Activated CD8-positive, alpha-beta memory T cell treated with anti-CD3 and anti-CD28 coated beads, Interleukin-2, amount 50 U/mL, for 1 hour (primary cell): ENCODE measurements at regions not wholly inside any gene's neighbourhood (a gene's known extent, or its start where the extent isn't known, plus 50 kb on each side); places are given as distances from the start of the nearest gene placed in this dataset.

Source experiments
- DNase-seq: peaks from one replicate; pipeline ENCODE4 v3.0.0-alpha.2; 2020; ENCODE audit errors: extremely low read depth

- no peak for DNase-seq
These were observed 190.8 kb upstream of the HNRNPA3 start for GRCh38 chr2:177021706-177022343.

GRCh38 chr2:177024765-177025164 lies 187.8 kb upstream of the HNRNPA3 start:
- no peak for DNase-seq

- DNase-seq, result no peak
These were observed 186.3 kb upstream of the HNRNPA3 start for GRCh38 chr2:177026253-177026652.

DNA sequence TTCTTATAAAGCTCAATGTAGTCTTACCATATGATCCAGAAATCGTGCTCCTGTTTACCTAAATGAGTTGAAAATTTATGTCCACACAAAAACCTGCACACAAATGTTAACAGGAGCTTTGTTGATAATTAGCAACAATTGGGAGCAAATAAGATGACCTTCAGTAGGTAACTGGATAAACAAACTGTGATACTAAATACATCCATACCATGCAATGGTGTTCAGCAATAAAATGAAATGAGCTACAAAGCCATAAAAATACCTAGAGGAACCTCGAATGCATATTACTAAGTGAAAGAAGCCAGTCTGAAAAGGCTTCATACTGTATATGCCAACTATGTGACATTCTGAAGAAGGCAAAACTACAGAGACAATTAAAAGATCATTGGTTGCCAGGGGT lies 185.6 kb upstream of the HNRNPA3 start:
- DNase-seq, result no peak

- DNase-seq, result no peak
These were observed 184.3 kb upstream of the HNRNPA3 start for GRCh38 chr2:177028296-177028695.

DNA sequence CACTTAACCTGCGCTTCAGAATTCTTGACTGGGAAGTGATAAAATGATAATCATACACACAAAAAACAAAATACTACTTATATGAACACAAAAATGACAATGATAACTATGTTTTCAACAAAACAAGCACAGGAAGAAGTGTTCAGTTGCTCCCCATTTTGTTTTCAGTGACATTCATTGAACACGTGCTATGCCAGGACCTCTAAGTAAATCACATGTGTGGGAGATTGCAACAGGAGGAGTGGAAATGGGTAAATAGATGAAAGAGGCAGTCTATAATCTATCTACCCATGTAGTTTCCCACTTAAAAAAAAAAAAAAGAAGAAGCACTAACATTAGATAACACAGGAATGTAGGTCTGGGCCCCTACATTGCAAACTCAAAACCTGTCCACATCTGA lies 183.5 kb upstream of the HNRNPA3 start:
- DNase-seq, result no peak

DNA sequence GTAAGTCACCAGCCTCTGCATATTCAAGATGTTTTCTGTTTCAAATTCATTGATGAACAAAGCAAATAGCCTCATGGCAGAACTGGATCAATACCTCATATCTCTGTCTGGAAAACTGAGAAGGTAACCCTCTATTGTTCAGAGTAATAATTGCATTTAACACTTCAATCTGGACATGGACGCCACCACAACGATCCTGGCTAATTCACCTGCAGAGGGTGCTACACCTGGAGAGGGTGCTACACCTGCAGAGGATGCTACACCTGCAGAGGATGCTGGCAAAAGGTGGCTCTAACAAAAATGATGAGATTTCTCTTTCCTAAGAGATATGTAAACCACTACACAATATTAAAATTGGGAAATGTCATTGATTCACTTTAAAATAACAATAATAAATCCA lies 183.1 kb upstream of the HNRNPA3 start:
- DNase-seq, result no peak

GRCh38 chr2:177029901-177030300 lies 182.7 kb upstream of the HNRNPA3 start:
- no peak for DNase-seq

DNA sequence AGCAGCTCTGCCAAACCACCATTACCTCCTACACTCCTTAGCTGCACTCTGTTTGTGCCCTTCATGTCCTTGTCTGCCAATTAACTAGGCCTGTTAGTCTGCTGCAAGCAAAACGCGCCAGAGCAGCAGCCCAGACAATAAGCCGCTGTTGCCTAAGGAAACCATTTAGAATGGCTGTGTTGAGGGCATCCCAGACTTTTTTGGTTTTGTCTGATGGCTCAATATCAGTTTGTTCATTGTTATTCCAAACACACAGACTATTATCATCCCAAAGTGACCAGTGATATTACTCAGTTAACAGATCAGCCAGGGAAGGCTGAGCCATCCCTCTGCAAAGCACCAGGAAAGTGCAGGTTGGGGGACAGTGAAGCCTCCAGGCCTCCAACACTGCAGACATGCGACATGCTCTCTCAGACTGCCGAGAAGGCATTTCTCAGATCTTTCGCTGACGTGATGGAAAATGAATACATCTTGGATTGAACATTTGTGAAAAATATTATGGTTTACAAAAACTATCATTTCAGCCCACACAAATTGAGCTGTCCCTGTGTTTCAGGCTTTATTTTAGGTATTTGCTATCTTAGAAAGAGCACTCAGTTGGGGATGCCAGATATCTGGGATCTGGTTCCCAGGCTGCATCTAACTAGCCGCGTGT lies 182.0 kb upstream of the HNRNPA3 start:
- no peak for DNase-seq

DNA sequence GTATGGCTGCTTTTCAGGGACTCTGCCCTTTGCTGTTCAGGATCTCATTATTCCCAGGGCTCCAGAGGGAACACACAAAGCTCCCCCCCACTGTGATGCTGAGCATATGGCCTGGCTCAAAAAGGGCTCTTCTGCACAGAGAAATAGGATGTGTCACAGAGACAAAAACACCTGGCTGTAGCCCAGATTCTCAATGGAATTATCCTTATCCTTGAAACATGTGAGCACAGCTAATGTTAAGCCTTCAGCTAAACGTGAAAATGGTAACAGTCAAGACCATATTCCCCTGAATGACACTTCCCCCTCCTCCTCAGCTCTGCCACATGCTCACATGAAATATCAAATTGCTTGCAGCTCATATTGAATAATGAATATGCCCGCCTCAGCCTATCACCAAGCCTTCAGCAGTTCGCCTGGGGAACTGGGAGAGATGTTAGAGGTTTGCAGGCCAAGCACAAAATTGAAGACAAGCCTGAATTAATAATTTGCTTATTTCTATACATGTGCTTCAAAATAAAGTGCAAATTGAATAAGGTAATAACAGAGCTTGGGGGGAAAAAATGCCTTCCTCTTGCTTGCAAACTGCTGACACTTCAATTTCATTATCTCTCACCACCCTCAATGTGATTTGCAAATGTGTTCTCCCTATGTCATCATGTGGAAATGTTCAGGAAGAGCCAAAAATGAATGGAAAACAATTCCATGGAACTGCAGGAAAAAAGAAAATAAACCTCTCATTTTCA lies 181.0 kb upstream of the HNRNPA3 start:
- DNase-seq, result no peak

- no peak for DNase-seq
These were observed 175.8 kb upstream of the HNRNPA3 start for GRCh38 chr2:177036747-177037146.

DNA sequence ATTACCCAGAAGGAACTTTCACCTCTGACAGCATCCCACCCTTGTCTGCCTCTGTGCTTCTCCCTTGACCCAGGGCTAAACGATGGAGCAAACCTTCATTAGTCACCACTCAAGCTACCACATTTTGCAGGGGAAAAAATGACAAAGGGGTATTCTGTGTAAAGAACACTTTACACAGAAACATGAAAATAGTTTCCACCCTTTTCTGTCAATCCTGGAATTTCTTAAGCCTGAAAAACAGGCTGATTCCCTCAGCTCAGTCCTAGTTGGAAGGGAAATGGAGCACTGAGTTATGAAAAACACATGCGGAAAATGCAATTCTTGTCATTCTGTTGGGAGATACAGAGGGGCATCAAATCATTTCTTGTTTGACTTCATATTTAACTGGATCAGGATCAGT lies 175.0 kb upstream of the HNRNPA3 start:
- DNase-seq, result no peak

DNA sequence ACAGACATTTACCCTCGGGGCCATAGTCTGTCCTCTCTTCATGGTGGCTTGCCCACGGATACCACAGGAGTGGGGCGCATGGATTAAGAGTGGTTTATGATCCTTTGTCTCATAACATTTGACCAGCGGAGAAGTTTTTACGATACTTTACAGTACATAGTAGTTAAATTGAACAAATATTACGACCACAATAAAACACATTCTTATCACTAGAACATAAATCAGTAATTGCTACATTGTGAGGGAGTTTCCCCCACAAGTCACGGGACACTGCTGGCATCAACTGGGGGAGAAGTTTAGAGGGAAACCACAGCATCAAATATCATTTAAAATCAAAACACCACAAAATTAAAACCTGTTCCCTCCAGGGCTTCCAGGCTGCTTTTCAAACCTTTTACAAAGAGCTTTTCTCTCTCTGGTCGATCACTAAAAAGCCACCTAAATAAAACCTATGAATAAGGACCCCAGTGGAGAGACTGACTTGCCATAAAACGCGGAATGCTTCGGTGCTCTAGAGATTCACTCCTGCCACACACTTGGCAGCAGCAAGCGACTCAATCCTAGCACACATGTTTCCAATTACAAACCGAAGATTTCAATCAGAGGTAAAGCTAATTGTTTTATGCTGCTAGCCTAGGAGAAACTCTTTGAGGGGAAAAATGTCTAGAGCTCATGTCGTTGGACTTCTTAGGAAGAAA lies 173.7 kb upstream of the HNRNPA3 start:
- no peak for DNase-seq

GRCh38 chr2:177042311-177042710 lies 170.3 kb upstream of the HNRNPA3 start:
- no peak for DNase-seq

- DNase-seq, result no peak
These were observed 167.9 kb upstream of the HNRNPA3 start for GRCh38 chr2:177044671-177045070.

DNA sequence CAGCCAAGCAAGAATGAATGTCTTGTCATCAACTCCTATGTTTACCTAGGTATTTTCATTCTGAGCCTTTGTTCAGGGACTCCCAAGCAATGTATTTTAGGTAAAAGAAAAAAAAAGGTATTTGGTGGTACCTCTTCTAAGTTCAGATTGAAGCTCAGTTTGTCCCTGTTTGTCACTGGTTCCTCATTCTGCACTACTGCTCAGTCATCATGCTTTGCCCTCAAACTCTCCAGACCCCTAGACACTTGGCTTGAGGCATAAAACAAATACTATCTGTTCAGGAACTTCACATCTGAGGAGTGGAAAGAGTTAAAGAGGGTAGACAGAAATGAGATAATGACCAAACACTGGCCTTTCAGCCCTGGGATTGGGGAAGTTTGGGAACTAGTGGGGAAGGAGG lies 163.6 kb upstream of the HNRNPA3 start:
- DNase-seq, result no peak

- no peak for DNase-seq
These were observed 161.3 kb upstream of the HNRNPA3 start for GRCh38 chr2:177051278-177051677.

DNA sequence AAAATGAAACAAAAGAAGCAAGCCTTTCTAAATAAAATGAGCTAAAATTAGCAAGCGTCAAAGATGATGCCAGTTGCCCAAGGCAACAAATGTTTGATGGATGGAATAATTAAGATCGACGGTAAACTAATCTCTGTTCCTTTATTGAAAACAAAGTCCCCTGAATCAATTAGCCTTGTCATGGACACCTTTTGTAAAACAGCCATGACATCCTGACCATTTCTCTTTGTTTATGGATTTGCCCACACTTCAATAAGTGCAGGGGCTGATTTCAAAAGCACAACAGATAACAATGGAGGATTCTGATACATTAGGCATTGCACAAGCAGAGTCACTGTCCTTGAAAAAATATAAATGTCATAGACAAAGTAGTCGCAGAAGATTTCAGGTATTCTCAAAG lies 160.1 kb upstream of the HNRNPA3 start:
- DNase-seq, result no peak

DNA sequence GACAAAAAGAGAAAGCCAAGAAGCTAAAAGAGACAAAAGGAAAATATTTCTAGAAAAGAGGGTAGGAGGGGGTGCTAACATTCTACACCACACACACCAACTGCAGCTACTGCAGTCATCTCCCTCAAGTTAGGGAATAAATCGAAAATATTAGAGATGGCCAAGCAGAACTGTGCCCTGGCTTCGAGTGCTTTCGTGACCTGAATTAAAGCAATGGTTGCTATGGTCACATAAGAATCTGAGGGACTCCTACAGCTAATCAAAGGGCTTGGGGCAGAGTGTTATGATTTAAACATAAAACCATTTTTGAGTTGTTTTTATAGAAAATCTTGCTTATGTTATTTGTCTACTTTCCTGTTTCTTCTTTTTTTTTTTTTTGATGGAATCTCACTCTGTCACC lies 159.6 kb upstream of the HNRNPA3 start:
- DNase-seq, result no peak

DNA sequence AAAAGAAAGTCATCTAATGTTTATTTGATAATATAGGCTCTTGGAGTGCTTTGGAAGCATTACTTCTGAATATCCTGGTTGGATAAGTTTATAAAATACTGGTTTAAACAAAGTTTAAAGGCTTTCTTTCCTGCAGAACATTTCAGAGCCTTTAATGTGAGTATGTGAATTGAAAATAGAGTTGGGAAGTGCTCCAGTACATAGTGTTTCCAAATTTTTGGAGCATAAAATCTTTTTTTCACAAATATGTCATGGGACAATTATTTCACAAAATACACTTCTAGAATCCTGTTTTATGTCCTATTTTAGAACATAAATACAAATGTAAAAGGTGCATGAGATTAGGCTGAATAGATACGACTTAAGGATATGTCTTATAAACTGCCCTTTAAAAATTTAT lies 158.9 kb upstream of the HNRNPA3 start:
- no peak for DNase-seq

DNA sequence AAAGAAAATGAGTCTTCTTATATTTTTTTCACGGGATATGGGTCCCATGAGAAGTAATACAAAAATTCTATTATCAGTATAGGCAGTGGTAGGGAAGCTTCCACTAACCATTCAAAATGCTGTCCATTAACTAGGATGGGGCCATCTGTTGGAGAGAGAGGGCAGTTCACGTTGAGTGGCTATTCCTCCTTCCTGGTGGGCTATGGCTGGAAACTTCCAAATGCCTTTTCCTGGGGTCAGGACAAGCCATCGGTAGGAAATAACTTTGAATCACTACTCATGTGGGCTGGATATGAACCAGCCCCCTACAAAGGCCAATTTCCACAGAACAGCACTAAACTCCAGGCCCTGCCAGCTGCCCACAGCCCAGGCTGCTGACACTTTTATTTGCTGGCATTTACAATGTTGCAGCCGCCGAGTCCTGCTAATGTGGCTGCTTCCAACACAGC lies 156.1 kb upstream of the HNRNPA3 start:
- DNase-seq, result no peak

DNA sequence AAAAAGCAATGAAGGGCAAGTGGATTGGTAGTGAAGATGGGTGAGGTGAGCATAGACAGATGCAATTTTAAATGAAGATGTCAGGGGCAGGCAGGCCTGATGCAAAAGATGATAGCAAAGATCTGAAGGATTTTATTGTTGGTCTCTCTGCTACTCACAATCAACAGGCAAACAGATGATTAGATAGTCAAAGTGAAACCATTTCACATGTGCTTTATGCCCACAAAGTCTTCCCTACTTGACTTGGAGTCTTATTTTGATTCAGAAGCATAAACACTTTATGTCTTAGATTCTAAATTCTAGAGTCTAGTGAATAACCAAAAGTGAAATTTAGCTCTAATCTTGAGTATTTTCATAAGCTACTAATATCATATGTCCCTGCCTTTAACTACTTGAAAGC lies 153.8 kb upstream of the HNRNPA3 start:
- no peak for DNase-seq

DNA sequence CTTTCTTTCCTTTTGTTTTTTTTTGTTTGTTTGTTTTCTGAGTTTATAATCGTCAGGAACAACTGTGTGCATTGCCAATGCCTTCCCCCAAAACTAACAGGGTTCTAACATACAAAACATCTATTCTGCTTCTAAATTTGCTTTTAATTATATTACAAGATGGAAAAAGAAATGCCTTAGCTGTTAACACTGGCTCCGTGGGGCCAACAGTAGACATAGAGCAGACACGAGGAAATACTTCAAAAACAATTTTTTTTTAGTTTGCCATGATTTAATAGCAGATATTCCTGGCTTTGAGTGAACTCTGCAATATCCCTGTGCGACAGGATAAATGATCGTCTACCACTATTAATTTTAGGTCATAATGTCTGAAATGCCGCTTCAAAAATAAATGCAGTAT lies 153.3 kb upstream of the HNRNPA3 start:
- no peak for DNase-seq
